ENCODE measurements at regions not wholly inside any gene's neighbourhood (a gene's known extent, or its start where the extent isn't known, plus 50 kb on each side); places are given as distances from the start of the nearest gene placed in this dataset.

GRCh38 chr6:14280006-14280510, 162.5 kb downstream of the CD83 start:
- Mint-ChIP-seq H3K27ac (no peak overlapping the region), H3K9me3 (peaks cover 4% of the 10 kb centered on the region; the same call in 1 of the 3 replicates), H3K36me3 (ENCODE audit: low read depth) (peaks cover 8% of the 10 kb centered on the region), H3K27me3 (ENCODE audit: insufficient read depth, low read depth, poor library complexity) (peaks cover 12% of the 10 kb centered on the region), H3K4me3 (no peak overlapping the region), H3K4me1 (peaks cover 26% of the 10 kb centered on the region)
- ATAC-seq, result no peak
- no peak for DNase-seq (ENCODE audit: low spot score)
- H3K9me2 ChIP-seq (ENCODE audit: insufficient read depth), result no peaks in the 10 kb centered on the region
- no peaks in the 10 kb centered on the region for H3K27me3 ChIP-seq (ENCODE audit: insufficient read depth)
- no peaks in the 10 kb centered on the region for H4K20me1 ChIP-seq (replicated peaks; ENCODE audit: insufficient read depth)
- H3F3A ChIP-seq (replicated peaks; ENCODE audit: low read depth), result no peaks in the 10 kb centered on the region
- no peak overlapping the region for H3K4me2 ChIP-seq
- H3K27ac ChIP-seq (ENCODE audit: low read depth), result no peak overlapping the region
- H3K4me1 ChIP-seq (ENCODE audit: insufficient read depth), result peaks cover 10% of the 10 kb centered on the region
- H3K79me2 ChIP-seq (replicated peaks; ENCODE audit: insufficient read depth), result no peaks in the 10 kb centered on the region
- TF ChIP-seq POLR2AphosphoS5 (IDR thresholded peaks at IDR 0.05; ENCODE audit: low read depth), result no peak
- no peak for TF ChIP-seq JUNB (IDR thresholded peaks at IDR 0.05; ENCODE audit: unreplicated experiment)
- TF ChIP-seq ETS1 (IDR thresholded peaks at IDR 0.05), result no peak
- no peak for TF ChIP-seq CREB1 (CRISPR knock-in tag; IDR thresholded peaks at IDR 0.05; ENCODE audit: low read depth)
- no peak for TF ChIP-seq EZH2 (IDR thresholded peaks at IDR 0.05; ENCODE audit: low read depth, unreplicated experiment)
- TF ChIP-seq ZNF331 (CRISPR knock-in tag; IDR thresholded peaks at IDR 0.05; ENCODE audit: low read depth), result no peak
- no peak for TF ChIP-seq NANOG (IDR thresholded peaks at IDR 0.05; ENCODE audit: borderline replicate concordance)
- TF ChIP-seq ZNF462 (CRISPR knock-in tag; IDR thresholded peaks at IDR 0.05), result no peak
- no peak for TF ChIP-seq REST (IDR thresholded peaks at IDR 0.05; ENCODE audit: unreplicated experiment)
- no peak for TF ChIP-seq CTCF (conservative IDR thresholded peaks at IDR 0.05; ENCODE audit: low read depth in 2 of 2)
- TF ChIP-seq ZNF114 (CRISPR knock-in tag; IDR thresholded peaks at IDR 0.05), result no peak
- TF ChIP-seq STAT1 (IDR thresholded peaks at IDR 0.05; ENCODE audit: unreplicated experiment), result no peak
- H3K36me3 ChIP-seq (ENCODE audit: insufficient read depth), result no peaks in the 10 kb centered on the region
- no peak overlapping the region for H2AFZ ChIP-seq
- H3K4me3 ChIP-seq, result no peak overlapping the region
